Renal cortex interstitium (tissue), 11 donors: ENCODE measurements at regions not wholly inside any gene's neighbourhood (a gene's known extent, or its start where the extent isn't known, plus 50 kb on each side); places are given as distances from the start of the nearest gene placed in this dataset.
A peak's percentile ranks its signal among the peaks of the same experiment; 100 is the strongest.

ENCODE experiments used
- DNase-seq, 11 donors: peaks; one replicate each; pipeline ENCODE4 v3.0.0-alpha.2; 2013; ENCODE audit warnings: low read depth in 9 of 11, low spot score in 4 of 11; ENCODE audit errors: extremely low read depth in 1 of 11

DNA sequence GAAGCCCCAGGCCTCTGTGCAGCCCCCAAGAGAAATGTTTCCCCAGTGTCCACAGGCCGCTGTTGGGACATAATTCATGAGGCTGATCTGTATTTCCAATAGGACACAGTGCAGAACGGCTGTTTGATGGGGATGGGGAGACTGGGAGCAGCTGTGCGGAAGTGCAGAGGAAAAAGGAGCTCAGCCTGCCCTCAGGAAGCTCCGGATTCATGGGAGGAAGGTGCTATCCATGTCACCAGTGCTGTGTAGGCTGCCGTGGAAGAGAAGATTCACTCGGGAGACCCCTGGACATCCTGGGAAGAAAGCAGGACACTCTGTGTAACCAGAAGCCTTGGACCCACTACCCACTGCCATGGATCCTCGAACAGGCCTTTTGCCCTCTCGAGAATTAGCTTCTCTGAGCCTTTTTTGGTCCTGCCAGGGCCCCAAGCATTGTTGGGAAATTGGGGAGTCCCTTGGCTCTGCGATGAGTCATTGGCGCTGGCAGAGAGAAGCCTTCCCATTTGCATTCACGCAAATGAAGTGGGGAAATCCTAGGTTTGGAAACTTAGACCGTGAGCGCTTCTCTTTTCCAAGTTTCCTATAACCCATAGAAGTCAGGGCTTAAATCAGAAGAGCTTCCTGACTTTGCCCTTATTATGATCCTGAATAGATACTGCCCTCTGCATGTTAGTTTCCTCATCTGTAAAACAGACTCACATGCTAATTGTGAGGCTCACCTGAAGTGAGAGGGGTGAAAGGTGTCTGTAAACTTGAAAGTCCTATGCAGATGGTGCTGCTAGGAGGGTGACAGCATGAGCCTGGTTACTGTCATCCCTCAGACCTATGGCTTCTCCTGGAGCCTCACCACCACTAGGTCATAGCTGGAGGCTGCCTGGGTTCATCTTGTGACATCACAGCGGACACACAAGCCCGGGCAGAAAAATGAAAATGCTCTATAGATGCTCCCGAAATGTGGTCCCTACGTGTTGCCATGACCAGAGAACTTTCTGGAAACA, 229.2 kb upstream of the B3GAT1 start:
- no peak for DNase-seq

DNA sequence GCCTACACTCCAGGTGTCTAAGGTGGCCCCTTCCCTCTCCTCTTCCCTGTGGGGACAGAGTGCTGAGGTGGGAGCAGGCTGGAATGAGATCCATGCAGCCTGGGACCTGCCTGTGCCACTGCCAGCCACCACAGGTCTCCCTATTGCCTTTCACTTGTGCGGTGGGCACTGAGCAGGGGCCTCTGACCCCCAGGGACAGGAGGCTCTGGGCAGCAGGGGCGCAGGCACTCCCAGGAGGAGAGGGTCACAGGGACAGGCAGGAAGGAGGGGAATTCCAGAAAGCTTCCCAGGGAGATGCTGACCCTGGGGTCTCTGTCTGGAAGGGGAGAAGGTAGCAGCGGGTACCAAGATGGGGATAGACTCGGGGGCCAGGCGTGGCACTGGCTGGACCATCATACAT, 228.5 kb upstream of the B3GAT1 start:
- no peak for DNase-seq

DNA sequence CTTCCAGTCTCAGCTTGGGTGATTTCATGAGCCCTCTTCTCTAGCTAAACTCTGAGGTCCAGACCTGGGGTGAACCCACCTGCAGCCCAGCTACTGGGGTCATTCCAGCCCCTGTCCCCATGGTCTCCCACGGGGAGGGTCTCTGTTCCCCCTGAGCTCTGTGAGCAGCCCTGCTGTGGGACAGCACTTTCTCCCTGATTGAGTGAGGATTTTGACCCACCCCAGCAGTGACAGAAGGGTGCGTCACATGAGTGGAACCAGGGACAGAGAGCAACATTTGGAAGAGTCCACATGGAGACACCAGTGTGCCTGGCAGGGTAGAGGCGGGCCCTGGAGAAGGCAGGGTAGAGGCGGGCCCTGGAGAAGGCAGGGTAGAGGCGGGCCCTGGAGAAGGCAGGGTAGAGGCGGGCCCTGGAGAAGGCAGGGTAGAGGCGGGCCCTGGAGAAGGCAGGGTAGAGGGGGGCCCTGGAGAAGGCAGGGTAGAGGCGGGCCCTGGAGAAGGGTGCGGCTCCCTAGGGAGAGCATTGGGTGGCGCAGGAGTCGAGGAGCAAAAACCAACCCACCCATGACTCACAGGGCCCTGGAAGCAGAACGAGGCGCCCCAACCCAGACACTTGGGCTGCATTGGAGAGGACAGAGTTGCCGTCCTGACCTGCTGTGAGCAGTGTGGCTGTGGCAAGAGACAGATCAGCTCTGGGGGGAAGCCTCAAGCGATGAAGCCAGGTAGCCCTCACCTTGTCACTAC, 227.7 kb upstream of the B3GAT1 start:
- no peak for DNase-seq

DNA sequence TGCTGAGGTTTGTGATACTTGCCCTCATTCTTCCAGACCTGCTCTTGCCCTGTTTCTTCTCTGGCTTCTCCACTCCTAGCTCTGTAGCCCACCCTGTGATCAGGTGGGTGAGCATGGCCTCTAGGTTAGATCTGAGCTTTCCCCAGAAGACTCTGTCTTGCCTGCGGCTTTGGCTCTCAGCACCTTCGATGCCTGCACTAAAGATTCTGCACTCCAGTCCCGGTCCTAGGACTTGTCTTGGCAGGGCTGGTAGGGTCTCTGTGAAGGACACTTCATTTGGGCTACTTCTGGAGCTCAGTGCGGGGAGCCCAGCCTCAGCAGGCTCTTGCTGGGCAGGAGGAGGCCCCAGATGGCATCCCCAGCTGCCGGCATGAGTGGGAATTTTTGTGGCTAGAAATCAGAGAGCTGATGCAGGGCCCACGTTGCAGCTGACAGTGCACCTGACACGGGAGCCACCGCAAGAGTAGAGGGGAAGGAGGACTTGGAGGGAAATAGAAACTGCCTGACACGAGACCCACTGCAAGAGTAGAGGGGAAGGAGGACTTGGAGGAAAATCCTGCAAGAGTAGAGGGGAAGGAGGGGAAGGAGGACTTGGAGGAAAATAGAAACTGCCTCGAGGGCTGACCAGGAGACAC, 226.9 kb upstream of the B3GAT1 start:
- no peak for DNase-seq

DNA sequence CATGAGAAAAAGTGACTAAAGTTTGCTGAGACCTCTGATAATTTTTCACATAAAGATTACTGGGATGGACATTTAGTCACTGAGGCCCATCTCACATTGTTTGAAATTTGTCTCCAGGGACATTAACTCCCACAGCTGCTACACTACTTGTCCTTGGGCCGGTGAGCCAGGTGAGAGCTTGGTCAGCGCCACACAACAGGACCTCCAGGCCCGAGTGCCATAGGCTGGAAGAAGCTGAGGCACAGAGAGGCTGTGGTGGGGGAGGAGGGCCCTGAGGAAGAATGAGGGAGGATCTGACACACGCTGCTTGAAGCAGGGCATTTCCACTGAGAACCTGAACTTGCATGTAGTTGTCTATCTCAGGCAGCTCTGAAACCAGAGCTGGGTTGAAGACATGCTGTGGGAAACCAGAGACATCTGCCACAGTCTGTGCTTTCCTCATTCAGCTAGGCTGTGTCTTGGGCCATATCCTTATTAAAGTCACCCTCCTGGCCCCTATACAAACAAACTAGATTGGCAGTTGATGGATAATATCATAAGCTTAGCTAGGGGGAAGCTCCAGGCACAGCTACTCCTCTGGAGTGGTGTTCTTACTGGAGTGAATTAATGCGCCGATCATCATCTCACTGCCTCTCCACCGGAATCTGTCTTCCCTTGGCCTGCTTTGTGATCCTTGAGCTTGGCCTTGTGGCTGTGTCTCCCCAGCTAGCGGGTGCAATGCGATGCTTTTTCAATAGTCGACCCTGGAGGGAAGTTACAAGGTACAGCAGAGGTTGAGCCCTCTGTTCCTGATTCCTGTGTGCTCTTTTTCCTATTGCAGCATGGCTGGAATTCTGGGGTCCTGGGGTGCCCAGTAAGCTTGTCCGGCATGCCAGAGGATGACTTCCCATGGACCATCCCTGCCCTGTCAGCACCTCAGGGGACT, 225.3 kb upstream of the B3GAT1 start:
- DNase-seq = no peak

DNA sequence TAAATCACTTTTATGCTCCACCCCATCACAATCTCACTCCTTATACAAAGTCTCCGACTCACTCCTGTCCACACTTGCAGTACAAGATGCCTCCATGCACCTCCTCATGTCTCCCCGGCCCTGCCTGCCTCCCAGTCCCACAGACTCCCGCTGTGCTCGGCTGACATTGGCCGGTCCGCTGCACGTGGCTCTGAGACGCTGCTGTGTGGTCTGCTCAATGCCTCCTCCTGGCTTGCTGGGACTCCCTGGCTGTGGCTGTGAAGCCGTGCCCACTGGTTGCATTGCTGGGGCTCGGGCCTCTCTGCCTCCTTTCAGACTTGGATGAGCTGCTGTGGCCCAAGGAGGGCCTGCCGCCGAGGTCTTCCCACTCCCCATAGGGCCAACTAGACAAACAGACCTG, 224.0 kb upstream of the B3GAT1 start:
- DNase-seq = no peak

DNA sequence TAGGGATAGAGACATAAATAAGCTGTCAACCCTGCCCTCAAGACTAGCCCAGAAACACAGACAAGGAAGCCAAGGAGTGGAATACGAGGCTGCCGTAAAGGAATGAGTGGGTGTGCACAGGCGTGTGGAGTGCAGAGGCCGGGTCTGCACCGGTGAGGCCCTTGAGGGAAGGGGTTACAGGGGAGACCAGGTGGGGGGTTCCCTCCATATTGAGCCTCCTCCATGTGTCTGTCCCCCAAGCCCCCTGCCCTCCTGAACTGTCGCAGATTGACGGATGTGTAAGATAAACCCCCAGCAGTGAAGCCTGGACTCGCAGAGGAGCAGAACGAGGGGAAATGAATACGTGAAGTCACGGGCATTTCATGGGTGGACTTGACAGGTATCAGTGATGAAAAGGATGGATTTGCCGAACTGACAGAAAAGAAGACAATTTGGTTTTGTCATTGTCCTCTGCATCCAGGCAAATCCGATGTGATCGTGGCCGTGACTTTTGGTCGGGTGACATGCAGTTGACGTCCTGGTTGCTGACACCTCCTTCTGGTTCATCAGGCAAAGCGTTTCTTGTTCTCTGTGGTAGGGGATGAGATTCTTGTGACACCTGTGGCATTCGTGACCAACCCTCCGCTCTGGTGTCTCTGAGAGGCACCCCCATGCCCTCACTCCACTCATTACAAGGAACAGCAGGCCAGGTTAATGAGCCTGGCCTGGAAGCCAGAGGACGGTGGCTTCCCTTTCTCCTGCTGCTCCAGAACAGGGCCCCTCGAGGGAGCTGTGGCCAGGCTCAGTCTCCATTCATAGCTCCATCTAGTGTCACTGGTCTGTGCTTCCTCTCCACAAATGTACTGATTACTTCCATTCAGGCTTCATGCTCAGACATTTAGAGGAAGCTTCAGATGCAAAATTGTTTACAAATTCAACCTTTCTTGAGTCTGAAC, 223.1 kb upstream of the B3GAT1 start:
- DNase-seq = peak in 1 of 11 donors; percentile 24

DNA sequence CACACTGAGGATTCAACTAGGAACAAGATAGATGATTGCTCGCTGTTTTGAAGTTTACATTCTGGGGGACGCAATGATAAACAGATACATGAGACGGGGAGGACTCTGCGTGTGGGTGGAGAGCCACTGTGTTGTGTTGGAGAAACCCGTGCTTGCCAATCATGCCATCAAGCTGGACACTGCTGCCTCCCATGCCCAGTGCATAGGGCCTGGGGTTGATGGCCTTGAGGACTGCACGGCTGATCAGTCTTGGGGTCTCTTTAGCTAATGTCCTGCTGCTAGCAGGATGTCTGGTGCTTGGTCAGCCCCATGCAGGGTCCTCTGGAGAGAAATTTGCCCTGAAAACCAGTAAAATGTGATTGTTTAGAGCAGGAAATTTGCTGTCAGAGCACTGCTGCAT, 221.2 kb upstream of the B3GAT1 start:
- no peak for DNase-seq

DNA sequence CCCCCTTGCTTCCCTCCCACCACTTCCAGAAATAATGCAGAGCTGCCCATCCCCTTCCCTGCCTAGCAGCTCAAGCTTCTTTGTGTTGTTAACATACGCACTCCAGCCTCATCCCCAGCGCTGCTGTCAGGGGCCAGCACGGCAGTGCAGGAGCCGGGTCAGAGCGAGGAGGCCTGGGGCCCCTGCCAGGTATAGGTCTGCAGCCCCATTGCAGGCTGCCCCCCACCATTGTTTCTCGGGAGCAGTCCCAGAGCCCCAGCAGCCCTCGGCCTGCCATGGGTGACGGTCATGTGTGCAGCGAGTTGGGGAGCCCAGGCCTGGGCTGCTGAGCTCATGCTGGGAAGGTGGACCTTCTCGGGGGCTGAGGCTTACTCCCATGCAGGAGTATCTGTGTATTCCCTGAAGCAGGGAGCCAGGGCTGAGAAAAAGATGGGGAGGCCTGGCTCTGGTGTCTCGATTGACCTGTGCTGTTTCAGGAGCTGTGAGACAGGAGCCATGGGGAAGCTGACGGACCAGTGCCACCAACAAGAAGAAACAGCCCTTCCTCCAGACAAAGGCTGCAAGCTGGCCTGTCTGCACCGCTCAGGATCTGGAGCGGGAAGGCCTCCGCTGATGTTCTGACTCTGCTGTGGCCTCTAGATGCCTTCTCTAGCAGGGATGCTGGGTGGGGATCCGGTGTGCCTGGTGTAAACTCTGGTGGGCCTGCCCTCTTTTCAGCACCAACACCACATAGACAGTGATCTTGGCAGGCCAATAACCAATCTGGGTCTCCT, 220.5 kb upstream of the B3GAT1 start:
- DNase-seq = no peak

DNA sequence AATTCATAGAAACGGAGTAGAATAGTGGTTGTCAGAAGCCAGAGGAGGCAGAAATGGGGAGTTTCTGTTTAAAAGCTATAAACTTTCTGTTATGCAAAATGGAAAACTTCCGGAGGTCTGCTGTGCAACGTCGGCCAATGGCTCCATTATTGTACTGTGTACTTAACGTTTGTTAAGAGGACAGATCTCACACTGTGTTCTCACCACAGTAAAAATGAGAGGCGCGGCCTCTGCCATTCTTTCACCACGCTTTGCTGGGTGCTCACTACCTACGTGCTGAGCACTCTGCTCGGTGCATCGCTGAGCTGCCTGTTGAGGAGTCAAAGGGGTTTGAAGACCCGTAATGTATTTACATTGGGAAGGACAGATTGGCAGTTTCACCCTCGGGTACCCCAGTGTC, 218.8 kb upstream of the B3GAT1 start:
- DNase-seq = no peak

DNA sequence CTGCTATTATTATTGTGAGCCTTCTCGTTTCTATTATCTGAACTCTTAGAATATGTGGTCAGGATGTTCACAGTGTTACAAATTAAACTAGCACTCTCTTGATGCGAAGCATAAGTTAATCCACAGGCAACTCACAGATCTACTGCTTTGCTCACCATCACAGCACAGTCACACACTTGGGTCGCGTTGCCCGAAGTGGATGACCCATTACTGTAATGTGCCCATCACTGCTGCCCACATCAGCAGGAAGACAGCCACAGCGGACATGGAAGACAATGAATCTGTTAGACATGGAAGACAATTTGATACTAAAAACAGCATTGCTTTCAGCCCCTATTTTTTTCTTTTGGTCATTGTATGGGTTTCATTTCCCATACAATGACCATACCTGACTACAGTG, 216.4 kb upstream of the B3GAT1 start:
- DNase-seq = no peak

DNA sequence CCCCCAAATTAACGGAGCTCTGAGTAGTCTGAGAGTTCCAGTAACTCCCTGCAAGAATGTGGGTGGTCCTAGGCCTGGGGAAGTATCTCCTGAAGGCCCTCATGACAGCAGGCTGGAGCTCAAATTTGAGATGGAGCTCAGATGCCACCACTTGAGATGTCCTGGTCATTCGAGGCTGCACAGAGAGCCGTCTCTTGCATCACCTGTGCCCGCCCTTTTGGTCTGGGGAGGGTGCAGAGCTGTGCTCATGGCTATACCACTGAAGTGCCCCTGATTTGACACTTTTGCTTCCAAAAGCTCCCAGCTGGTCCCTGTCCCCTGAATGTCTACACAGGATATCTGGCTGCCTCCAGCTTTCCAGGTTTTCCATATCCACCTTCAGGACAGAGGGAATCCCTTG, 214.0 kb upstream of the B3GAT1 start:
- no peak for DNase-seq

DNA sequence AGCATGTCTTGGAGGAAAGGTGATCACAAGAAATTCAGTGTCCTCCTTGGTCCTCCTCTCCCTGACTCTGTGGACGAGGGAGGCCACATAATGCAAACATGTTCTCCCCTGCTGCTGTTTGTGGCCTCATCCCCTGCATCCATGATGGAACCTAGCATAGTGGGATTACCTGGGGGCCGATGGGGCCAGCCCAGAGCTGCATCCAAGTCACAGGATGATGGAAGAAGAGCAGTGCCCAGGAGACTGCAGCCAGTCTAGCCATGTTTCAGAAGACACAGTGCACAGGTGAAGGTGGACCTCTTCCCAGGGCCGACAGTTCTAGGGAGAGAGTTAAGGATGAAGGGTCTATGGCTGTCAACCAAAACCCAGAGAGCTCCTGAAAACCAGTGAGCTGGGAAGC, 213.6 kb upstream of the B3GAT1 start:
- no peak for DNase-seq

DNA sequence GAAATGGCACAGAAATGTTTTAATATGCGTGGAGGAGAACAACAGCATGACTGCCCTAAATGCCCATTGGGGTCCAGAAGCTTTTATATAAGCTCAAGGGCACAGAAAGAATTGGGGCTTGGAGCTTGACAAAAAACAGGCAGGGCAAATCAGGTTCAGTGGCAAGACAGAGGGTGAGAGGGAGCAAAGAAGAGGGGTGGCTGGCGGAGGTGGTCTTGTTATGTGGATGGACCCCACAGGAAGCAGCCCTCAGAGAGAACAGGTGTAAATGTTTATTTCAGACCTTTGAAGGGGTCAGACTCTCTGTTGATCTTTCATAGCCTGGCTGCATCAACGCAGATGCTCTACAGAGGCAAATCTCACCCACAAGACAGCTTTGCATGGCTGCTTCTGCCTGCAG, 213.1 kb upstream of the B3GAT1 start:
- DNase-seq = no peak

DNA sequence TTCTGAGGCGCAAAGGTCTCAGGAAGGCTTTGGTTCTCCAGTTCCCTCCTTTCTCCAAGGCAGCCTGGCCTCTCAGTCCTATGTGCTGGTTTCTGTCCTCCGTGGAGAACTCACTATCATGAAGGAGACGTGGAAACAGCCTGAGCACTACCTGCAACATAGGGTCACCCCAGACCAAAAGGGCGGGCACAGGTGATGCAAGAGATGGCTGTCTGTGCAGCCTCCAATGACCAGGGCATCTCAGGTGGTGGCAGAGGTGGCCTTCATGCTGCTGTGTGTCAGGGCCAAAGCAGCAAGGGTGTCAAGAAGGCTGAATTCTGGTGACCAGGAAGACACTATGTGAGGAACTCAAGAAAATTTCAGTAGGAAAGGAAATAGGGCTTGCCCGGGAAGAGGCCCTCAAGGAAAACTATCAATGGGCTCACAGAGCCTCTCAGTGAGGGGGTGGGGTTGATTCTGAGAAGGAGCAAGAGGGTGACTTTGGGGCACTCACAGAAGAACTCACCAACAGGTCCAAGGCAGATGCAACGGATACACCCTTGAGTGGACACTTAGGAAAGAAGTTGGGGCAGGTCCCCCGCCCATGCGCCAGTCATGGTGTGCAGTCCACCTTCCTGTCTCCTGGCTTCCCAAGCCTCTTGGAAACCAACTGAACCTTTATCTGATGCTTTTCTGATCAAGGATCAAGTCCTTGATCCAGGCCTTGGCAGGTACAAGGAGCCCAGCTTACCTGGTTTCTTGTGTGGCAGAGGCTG, 212.3 kb upstream of the B3GAT1 start:
- DNase-seq = no peak

DNA sequence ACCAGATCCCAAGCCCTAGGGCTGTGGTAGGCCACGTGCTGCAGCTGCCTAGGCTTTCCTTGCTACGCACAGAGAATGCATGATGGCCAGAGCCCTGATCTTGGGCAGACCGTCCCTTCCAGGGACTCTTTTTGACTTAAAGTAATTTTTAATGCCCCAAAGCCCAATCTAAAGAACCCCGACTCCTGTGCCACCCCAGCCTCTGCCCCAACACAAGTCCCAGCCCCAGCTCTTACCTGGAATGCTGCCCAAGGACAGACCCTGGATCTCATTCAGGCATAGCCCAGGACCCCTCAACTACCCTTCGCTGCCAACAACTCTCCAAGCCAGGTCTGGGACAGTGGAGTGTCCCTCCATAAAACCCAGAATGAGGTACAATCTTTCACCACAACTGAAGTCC, 211.7 kb upstream of the B3GAT1 start:
- DNase-seq = no peak
